ENCODE measurements at regions not wholly inside any gene's neighbourhood (a gene's known extent, or its start where the extent isn't known, plus 50 kb on each side); places are given as distances from the start of the nearest gene placed in this dataset.
"Not testable (repeated sequence)": the region's sequence is repeated elsewhere in the genome, so short reads cannot be mapped to it uniquely, and the experiment has no call there.

DNA sequence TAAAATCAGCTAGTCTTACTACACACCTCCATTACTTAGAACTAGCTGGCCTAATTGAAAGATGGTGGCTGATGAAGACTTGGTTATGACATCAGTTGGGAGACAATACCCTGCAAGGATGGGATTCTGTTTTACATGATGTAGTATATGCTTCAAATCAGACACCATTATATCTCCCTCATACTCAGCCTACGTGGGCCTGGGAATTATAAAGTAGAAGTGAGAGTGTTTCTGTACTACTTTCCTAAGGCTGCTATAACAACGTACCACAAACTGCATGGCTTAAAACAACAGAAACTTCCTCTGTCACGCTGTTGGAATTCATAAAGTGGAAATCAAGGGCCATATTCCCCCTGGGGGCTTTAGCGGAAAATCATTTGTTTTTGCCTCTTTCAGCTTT, 190.4 kb downstream of the PAH start:
- no peak for DNase-seq

DNA sequence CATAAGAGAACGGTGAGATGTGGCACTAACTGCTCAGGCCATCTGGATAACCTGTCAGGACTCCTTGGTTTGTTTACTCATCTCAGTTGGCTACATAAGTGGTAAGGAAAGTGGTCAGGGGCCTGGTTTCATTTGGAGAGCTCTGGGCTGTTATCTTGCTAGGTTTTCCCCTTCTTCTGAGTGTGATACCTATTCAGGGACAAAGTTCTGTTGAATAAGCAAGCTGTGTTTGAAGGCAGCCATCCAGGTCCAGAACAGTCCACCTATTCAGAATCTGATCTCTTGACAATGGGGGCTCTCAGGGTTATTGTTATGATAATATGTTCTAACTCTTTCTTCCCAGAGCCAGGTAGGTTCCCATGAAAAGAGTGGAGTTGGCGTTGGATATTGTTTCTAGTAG, 194.9 kb downstream of the PAH start:
- DNase-seq = no peak

DNA sequence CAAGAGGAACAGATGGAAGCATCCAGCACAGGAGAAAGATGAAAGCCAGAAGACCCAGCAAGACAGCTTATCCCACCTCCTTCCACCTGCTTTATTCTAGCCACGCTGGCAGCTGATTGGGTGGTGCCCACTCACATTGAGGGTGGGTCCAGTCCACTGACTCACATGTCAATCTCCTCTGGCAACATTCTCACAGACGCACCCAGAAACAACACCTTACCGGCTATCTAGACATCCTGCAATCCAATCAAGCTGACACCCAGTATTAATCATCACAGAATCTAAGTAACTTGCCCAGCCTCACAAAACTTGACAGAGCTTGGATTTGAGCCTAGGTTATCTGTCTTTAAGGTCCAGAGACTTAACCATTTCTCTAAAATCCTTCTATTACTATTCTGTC, 208.9 kb downstream of the PAH start:
- DNase-seq = no peak

DNA sequence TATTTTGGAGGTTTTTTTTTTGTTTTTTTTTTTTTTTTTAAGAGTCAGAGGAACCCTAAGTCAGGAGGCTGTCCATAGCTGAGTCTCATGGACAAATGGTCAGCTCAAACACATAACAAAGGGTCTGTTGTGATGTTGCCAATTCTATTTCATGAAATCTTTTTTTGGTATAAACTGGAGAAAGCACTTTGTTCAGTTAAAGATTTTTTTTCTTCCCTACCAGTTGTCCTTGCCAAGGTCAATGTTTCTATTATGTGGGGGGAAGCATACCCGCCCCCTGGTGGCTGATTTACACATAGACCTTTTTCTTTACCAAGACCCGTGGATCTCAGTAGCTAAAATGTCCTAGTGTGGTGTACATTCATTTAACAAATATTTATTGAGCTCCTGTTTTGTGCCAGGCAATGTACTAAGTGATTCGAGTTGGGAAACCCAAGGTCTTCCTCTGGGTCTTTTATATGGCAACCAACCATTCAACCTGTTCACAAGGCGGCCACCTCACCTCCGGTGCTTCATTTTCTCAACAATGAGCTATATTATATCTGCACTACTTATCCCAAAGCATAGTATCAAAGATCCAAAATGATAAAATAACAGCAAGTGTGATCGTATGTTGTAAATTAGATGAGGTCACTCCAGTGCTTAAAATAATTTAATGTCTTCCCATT, 214.5 kb downstream of the PAH start:
- DNase-seq = peak; percentile 41

DNA sequence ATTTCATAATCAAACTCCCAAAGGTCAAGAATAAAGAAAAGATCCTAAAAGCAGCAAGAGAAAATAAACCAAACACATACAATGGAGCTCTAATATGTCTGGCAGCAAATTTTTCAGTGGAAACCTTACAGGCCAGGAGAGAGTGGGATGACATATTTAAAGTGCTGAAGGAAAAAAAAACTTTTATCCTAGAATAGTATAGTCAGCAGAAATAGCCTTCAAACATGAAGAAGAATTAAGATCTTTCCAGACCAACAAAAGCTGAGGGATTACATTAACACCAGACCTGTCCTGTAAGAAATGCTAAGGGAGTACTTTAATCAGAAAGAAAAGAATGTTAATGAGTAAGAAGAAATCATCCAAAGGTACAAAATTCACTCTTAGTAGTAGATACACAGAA, 215.7 kb upstream of the IGF1 start:
- DNase-seq = no peak

DNA sequence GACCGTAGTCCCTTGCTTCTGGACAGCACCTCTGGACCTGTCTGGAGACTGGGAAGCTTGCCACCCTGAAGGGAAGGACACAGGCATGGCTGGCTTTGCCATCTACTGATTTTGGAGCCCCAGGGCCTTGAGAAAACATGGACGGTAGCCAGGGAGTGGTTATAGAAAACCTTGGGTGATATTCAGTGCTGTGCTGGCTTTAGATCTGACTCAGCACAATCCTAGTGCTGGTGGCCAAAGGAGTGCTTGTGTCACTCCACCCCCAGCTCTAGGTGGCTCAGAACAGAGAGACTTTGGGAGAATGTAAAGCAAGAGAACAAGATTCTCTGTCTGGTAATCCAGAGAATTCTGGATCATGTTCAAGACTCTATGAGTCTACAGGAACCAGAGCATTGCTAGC, 214.5 kb upstream of the IGF1 start:
- no peak for DNase-seq

DNA sequence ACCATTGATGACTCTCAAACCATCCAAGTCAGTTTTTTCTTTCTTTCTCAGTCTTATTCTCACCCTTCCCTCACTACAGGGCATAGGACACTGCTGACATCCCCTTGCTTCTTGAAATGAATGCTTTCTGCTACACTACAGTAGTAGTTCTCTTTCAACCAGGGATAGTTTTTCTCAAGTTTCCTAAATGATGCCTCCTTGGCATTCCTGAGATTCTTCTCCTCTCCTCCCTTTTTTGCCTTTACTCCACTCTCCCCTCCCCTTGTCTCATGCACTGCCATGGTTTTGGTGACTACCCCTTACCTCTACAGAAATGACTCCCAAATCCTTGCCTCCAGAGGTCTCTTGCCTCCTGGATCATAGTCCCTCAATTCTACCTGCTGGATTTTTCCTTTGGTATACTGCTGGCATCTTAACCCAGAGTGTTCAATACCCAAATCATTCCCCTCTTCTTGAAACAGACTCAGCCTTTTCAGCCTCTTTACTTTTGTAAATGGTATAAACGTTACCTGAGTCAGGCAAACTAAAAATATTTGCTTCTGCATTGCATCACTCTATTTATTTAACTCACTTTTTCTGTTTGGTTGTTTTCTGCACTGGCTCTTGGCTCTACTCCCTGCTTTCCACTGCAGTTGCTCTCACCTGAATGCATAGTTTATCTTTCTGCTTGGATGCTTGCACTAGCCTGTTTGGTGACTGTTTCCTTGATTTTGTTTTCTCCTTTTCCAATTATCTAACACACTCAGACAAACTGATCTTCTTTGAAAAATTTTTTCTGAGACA, 211.6 kb upstream of the IGF1 start:
- no peak for DNase-seq

DNA sequence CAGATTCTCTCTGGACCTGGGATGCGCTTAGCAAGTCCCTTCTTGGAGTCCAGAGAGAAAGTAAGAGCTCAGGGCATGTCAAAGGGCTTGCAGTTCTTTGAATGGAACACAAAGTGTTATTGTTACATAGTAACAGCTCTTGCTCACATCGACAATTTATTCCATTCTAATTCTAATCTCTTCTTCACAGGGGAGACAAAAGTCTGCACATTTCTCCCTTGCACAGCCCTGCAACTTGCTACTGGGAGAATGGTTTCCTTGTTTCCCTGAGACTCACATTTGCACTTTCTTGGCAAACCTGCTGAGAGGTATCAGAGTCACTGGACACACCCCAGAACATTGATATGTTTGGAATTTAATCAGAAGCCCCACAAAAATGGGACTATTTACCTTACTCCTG, 209.9 kb upstream of the IGF1 start:
- no peak for DNase-seq

DNA sequence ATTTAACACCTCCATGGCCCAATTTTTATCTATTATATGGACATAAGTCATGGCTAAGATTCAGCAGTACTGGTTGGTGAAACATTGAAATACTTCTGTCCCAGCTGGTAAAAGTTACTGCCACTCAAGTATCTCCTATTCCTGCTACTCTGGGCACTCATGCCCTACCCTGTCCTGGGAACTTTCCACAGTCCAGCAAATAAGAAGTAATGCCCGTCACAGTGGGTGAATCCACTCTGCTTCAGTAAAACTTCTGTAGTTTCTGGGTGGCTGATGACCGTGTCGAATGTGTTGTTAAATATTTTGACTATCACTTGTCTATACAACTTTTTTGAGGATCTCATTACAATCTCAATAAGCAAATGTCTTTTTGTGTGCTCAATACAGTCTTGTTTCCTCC, 209.3 kb upstream of the IGF1 start:
- DNase-seq = no peak

DNA sequence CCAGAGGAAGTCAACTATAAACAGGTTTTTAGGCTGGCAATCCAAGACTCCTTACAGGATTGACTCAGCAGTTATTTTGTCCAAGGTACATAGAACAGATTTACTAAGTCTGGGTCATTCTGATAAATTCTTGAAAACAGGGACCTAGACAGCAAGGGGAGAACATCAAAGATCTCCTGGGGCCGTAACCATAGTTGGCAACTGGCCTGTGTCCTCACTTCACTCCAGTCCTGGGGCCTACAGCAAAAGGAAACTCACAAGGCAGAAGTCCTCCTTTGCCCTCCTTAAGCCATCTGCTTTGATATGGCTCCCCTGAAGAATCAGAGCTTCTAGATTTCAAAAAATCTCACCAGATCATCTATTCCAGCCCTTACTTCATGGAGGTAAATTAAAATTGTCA, 207.2 kb upstream of the IGF1 start:
- DNase-seq = no peak

DNA sequence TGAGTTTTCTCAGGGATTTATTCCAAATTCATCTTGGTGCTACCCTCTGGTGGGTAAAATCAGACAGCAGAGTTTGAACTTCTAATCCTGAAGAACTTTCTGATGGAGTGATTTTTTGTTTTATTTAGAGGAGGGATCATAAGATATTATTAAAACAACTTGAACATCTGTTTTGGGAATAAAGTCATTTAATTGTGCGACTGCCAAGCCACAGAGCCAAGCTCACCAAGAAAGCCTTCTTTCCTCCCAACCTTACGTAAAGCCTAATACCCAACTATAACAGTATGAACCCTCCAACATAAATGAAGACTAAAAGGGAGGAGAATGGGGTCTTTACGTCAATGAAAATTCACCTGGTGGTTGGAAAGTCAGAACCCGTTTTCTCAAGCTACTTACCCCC, 205.5 kb upstream of the IGF1 start:
- DNase-seq = no peak

DNA sequence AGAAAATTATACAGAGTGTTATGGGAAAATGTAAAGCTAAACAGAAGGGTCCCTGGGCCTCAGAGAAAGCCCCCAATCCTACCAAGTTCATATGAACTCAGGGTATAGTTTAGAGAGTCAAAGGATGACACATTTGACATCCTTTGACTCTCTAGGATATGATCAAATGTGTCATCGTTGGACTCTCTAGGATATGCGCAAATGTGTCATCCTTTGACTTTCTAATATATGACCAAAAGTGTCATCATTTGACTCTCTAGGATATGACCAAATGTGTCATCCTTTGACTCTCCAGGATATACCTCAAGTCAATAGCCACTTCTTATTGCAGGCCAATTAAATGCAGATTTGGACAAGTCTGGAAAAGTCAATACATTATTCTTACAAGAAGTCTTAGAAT, 204.8 kb upstream of the IGF1 start:
- no peak for DNase-seq

DNA sequence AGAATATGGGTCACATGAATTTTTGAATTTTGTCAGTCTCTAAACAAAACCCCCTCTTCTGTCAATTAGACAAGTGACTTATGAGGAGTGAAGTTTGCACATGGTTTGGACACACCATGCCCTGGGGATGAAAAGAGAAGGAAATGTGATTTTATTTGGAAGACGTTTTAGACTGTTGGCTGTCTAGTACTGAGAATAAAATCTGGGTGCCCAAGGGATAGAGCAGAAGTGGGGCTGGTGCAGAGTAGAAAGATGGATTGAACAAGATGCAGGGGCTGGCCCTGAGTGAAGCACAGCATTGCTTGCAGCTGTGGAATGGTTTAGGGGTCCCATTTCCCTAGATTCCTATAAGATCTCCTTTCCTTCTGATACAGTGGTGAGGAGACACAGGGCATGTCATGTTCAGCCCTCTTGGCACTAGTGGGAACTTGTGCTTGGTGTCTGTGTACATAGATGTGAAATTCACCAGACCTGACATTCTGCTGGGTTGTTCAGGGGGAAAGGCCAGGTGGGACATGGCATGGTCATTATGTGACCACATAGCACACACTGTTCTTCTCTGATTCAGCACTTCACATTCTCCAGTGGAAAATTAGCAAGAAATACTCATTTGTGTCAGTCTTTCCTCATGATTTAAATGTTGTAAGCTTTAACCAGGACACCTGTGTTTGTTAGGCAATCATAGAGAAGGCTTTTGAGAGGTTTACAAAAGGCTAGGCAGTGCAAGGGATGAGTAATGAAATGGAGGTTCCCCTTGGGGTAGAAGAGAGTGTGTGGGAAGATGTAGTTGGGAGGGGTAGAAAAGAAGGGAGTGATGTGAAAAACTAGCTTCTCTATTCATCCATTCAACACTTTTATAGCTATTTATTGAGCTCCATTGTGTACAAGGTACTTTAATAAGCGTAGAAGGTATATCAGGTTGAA, 202.3 kb upstream of the IGF1 start:
- no peak for DNase-seq

DNA sequence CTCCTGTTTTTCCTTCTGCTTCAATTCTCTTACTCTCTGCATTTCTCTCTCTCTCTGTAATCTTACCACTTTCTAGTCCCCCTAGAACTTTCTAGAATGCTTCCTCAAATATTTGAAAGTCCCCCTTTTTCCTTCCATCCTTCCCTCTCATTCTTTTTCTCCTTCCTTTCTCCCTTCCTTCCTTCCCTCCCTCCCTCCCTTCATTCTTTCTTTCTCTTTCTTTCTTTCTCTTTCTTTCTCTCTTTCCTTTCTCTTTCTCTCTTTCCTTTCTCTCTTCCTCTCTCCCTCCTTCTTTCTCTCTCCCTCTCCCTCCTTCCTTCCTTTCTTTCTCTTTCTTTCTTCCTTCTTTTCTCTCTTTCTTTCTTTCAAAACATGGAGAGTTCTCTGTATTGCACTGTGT, 201.4 kb upstream of the IGF1 start:
- DNase-seq = no peak

DNA sequence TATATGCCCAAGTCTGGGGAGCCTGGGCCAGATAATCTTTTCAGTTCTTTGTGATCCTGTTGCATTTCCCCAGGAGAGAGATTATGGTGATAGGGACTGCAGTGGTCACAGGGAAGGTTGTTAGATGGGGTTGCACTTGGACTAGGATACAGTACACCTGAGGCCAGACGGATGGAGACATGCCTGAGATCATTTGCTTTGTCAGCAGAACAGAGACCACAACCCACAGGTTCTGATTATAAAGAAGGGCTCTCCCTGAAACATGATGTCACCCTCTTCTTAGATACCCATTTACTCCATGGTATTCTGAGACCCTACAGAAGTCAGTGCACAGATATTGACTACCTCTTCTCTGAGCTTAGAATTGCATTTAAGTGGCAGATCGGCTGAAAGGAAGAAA, 200.9 kb upstream of the IGF1 start:
- no peak for DNase-seq

DNA sequence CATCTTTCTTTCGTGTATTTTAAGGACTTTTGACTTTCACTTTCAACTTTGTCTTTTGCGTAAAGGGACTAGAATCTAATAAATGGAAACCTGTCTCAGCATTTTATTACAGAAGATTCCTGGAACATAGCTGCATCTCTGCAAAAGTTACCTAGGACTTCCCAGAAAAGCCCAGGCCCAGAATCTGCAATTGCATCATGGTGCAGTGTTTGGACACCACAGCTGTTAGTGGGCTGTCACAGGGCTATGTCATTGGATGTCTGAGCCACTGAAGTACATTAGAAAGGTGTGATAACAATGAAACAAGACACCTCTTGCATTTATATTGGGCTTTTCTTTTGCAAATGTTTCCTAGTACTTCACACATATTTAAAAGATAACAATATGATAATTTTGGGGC, 199.9 kb upstream of the IGF1 start:
- no peak for DNase-seq

DNA sequence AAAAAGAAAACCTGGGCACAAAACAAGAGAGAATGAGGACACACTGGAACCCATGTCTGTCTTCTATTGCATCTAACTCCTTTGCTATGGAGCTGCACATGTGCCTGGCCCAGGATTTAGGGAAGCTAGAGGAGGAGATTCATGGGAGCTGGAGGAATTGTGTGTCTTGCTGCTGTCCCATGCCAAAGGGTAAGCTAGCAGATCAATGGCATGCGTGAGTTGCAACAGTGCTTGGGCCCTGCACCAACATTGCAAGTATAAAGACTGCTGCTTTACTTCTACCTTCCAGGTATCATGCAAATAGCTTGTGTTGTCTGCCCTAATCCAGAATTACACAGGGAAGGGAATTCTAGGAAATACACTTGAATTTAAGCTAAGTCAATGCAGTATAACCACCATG, 196.4 kb upstream of the IGF1 start:
- DNase-seq = no peak

DNA sequence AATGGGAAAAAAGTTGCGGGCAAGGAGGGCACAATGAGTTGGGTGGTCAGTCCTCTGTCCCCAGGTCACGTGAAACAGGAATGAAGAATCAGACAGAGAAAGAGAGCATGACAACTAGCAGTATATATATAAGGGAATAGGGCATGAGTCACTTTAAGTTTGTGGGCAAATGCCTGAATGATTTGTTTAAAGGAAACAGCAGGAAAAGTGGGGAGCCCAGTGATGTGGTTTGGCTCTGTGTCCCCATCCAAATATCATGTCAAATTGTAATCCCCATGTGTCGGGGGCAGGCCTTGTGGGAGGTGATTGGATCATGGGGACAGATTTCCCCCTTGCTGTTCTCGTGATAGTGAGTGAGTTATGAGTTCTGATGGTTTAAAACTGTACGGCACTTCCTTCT, 195.3 kb upstream of the IGF1 start:
- DNase-seq = no peak

DNA sequence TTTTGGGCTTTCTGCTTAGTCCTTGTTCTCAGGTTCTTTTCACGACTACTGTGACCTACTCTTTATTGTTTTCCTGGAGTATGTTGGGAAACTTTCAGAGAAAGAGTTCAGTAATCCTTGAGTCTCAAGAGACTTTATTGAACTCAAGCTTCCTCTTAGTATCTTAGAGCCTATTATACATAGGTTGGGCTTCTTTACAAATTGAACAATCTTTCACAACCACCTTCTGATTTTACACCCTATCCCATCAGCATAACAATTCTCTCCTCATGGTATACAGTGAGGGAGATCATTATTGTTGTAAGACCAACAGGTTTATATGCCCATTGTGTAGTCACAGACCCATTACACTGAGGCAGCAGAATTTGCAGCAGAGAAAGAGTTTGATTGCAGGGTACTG, 193.2 kb upstream of the IGF1 start:
- no peak for DNase-seq

DNA sequence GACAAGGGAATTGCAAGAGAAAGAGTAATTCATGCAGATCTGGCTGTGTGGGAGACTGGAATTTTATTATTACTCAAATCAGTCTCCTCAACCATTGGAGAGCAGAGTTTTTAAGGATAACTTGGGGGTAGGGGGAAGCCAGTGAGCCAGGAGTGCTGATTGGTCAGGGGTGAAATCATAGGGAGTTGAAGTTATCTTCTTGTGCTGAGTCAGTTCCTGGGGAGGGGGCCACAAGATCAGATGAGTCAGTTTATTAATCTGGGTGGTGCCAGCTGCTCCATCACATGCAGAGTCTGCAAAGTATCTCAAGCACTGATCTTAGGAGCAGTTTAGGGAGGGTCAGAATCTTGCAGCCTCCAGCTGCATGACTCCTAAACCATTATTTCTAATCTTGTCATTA, 191.8 kb upstream of the IGF1 start:
- not testable (repeated sequence) for DNase-seq

DNA sequence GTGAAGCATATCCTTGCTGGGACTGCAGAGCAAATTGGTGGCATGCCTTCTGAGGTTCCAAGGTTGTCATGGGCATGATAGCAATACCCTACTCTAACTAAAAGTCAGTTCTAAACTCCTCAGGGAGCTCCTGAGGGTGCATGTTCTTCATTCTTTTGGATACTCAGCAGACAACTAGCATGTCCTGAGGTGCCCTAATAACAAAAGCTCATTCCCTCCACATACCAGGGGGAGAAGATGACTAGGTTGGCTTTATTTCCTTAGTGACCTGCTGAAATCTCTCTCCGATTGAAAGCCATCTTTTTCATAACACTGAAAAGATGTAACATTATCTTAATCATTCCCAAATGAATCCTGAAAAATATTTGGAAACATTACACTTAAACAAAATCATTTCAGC, 188.7 kb upstream of the IGF1 start:
- DNase-seq = no peak

DNA sequence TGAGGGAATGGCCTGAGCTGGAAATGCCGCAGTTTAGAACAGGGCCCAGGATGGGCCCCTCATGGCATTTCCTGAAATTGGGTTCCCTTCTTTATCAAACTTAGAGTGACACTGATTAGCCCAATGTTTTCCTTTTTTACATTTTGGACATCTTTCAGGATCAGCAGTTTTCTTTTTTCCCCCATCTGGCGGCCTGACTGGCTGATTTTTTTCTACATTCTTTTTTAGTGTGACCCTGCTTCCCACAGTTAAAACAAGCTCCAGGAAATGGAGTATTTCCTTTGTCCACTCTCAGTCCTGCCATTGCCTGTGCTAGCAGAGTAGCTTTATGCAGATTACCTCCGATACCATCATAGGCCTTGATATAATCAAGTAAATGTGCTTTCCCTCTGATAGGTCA, 185.8 kb upstream of the IGF1 start:
- not testable (repeated sequence) for DNase-seq

DNA sequence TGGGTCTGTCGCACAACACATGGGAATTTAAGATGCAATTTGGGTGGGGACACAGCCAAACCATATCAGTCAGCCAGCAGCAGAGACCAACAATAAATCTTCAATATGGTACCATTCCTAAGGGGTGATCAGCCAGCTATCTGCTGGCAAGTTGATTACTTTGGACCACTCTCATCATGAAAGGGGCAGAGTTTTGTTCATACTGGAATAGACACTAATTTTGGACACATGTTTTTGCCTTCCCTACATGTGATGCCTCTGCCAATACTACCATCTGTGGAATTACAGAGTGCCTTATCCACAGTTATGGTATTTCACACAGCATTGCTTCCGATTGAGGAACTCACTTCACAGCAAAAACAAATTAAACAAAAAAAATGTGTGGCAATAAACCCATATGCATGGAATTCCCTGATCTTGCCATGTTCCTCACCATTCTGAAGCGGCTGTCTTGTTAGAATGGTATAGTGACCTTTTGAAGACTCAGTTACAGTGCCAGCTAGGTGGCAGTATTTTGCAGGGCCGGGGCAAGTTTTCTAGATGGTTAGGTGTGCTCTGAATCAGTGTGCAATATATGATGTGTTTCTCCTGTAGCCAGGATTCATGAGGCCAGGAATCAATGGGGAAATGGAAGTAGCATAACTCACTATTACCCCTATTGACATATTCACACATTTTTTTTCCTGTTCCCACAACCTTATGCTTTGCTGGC, 179.0 kb upstream of the IGF1 start:
- DNase-seq = no peak

Data from NCI-H748 treated with DMSO at 0.1 percent for 48 hours (cell line).